Upper lobe of left lung (tissue), 4 donors: ENCODE measurements at regions not wholly inside any gene's neighbourhood (a gene's known extent, or its start where the extent isn't known, plus 50 kb on each side); places are given as distances from the start of the nearest gene placed in this dataset.

Experiments
- EP300 ChIP-seq, 4 donors: sonication (generic); formaldehyde crosslinking; IDR thresholded peaks; one replicate each; pipeline ENCODE4 v1.5.1; 2017; ENCODE audit warnings: antibody characterized with exemption in 4 of 4, control low read depth in 2 of 4
- TF ChIP-seq, protein P1 (sequence below), 6 experiments: fragments of 450-650 bp in 4 of 6; fragments of 200-600 bp in 2 of 6; sonication (generic) in 2 of 6; IDR thresholded peaks; one replicate each; pipeline ENCODE4 v1.5.1; 2016 to 2019; ENCODE audit warnings: antibody characterized with exemption in 6 of 6

- TF ChIP-seq EP300 (IDR thresholded peaks at IDR 0.05), result no peak
- TF ChIP-seq, protein P1, sequence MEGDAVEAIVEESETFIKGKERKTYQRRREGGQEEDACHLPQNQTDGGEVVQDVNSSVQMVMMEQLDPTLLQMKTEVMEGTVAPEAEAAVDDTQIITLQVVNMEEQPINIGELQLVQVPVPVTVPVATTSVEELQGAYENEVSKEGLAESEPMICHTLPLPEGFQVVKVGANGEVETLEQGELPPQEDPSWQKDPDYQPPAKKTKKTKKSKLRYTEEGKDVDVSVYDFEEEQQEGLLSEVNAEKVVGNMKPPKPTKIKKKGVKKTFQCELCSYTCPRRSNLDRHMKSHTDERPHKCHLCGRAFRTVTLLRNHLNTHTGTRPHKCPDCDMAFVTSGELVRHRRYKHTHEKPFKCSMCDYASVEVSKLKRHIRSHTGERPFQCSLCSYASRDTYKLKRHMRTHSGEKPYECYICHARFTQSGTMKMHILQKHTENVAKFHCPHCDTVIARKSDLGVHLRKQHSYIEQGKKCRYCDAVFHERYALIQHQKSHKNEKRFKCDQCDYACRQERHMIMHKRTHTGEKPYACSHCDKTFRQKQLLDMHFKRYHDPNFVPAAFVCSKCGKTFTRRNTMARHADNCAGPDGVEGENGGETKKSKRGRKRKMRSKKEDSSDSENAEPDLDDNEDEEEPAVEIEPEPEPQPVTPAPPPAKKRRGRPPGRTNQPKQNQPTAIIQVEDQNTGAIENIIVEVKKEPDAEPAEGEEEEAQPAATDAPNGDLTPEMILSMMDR (IDR thresholded peaks at IDR 0.05), result no peak
Measured at GRCh38 chr11:26928582-26928981, 65.3 kb upstream of the FIBIN start.
